GOT3 (cell line): ENCODE measurements at regions not wholly inside any gene's neighbourhood (a gene's known extent, or its start where the extent isn't known, plus 50 kb on each side); places are given as distances from the start of the nearest gene placed in this dataset.

Experiments
- DNase-seq: peaks from one replicate; lab custom pipeline; 2025; ENCODE audit warnings: mixed read lengths; lab: John Stamatoyannopoulos, UW

DNA sequence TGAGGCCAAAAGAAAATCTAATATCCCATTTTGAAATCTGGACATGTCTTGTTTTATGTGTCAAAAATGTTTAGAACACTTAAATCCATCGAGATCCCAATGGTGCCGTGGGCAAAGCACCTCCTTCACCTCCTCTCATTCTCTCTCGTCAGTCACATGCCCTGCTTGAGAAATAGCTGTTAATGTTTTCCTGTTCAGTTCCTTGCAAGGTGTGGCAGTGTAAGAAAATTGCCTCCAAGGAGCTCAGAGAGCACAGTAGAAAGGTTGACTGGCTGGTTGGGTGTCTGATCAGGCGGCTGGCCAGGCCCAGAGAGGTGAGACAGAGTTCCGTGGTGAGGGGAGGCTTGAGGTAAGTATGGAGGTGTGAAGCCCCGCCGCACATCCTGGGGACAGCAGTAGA, 210.2 kb downstream of the TSN start:
- DNase-seq: no peak

DNA sequence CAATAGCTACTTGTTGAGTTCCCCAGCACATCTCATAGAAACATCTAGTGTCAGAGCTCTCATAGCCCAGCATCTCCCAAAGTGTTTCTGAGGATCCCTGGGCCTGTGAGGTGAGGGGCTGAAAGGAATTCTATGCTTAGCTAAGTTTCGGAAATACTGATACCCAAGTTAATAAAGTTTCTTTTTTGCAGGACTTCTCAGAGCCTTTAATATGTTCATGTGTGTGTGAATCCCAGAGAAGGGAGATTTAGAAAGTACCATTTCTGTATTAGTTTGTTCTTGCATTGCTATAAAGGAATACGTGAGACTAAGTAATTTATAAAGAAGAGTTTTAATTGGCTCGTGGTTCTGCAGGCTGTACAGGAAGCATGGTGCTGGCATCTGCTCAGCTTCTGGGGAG, 211.2 kb downstream of the TSN start:
- no peak for DNase-seq

DNA sequence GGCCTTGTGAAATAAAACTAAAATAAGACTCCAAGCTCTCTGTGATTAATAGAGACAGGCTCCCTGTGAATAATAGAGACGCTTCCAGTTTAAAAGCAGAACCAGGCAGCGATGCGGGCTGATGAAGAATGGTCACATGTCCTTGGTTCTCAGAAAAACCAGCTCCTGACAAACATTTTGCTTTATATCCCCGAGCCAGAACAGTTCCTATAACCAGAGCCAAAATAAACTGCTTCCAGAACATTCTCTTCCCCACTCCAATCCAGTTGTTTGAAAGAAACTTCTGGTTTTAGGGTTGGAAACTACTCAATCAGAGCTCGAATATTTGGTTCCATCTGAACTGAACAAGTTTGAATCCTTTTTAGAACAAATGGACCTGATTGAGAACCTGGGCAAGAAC, 213.7 kb downstream of the TSN start:
- no peak for DNase-seq

DNA sequence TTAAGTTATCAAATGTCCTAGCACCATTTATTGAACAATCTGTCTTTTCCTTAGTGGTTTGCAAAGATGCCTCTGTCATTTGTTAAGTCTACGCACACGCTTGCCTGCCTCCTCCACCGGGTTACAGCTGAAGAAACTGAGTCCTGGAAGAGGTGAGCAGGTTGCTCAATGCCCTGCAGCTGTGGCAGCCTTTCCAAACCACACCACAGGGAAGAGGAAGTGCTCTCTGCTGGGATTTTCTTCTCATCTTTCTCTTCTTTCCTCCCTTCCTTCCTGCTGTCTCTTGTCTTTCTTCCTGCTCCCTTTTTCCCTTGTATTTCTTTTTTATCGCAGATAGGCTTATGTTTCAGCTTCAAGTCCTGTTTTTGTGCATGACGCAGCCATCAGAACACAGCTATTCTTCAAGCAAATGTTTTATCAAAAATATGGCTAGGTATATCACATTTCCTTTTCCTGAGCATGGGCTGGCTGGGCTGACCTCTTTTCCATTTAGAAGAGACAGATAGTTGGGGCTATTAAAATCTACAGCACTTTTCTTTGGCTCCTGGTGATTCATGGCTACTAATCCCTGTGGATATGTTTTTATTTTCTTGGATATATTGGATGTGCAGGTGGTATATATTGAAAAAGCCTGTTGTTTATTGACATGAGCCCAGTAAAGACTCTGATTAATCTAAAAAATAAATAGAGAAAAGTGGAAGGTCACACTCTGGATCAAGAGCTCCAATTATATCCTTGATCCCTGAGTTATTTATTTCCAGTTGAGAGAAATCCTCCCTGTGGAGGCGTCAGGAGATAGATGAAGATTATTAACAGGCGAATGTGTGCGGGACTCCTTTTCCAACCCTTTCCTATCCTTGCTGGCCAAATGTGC, 214.6 kb downstream of the TSN start:
- DNase-seq: no peak

DNA sequence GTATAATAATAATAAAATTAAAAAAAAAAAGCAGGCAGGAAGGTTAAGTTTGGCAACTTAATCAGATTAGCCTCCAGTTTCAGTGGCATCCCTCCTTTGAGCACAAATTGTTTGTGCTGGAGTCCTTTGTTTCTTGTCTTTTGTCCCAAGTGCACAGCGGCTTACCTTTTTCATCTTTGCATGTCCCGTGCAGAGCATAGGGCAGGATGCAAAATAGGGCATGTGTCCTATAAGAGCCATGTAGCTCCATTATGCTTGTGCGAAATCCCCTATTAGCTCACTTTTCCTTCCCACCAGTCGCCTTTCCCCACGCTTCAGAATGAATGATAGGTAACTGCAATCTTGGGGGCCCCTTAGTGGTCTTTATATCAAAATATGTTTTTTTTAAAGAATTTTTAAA, 216.8 kb downstream of the TSN start:
- DNase-seq: no peak

DNA sequence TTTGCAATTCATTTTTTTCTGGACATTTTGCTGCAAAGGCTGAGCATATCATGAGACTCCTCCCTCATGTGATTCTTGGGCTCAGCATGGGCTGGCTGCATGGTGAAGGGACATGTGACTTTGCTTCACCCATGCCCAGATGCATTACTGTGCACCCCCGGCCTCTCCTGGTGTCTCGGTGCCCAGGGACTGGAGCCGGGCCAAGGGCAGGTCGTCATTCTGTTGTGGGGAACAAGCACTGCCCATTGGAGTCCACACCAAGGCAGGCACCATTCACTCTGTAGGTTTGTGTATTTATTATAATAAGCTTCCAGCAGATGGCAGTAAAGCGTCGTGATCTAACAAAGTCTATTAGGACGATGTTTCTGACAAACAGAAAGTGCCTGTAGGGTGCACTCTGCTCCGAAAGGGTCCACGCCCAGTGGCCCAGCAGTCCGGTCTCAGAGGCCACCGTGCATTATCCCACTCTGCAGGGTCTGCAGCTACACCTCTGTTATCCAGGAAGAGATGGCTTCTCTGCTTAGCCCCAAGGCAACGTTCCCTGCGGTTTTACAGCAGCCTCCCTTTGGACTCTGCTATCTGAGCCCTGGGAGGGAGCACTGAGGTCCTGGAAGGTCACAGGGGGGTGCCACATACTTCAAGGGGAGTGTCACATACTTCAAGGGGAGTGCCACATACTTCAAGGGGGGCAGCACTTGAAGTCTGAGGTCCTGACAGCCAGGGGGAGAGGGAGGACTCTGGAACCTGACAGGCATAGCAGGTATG, 219.6 kb downstream of the TSN start:
- no peak for DNase-seq

DNA sequence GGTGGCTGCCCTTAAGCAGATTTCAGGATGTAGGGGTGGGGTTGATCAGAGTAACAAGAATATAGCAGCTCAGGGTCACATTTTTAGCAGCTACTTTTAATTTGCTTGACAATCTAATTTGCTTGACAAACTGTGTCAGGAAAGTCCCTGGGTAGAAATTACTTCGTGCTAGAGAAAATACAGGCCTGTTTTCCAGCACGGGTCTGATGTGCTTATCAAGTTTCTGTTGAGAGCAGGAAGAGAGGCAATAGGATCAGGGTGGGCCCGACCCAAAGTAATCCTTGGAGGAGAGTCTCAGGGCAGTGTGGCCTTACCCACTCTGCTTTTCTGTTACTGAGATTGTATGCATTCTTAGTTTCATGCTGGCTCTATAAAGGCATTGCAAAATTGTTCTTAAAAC, 221.5 kb downstream of the TSN start:
- no peak for DNase-seq

DNA sequence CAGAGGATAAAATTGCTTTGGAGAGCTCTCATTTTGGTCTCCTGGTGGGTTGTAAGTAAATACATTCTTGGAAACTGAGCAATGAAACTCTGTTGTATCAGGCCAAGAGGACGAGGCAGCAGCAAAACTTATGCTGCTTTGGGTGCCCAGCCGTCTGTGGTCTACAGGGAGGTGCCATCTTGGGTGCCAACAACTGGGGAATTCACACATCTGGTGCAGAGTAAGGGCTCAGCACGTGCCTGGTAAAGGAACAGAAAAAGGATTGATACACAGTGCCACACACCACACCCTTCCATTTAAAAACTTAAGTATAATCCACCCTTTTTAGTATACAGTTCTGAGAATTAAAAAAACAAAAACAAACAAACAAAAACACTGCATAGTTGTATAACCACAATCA, 221.9 kb downstream of the TSN start:
- no peak for DNase-seq

DNA sequence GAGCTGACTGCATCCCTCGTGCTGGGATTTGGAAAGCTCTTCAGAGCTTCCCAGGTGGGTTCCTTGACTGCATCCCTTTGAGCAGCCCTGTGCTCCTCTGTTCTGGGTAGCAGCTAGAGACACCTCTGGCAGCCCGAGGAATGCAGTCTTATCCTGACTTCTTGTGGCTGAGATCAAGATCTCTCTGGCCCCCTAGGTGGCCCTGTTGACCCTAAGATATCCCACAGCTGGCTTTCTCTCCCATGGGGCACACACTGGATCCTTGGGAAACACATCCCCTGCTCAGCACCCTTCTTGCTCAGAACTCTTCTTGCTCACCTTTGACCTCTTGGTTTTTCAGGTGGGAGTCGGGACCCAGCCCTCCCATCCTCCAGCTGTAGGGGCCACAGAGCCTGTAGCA, 237.2 kb downstream of the TSN start:
- DNase-seq: no peak

DNA sequence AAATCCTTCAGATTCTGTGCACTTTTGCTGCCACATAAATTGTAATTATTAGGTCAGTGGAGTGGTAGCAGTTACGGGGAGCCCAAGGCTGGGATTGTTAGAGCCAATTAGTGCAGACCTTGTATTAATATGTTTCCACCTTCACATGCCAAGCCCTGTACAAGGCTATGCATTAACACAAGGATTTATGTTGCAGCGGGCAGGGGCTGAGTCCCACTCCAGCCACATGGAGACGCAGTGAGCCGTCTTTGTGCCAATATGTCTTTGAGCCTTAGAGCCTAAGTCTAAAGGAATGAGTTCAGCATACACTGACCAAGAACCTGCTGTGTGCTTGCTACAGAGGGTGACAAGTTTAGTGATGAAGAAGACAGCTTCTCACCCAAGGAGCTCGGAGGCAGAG, 238.2 kb downstream of the TSN start:
- DNase-seq: no peak

DNA sequence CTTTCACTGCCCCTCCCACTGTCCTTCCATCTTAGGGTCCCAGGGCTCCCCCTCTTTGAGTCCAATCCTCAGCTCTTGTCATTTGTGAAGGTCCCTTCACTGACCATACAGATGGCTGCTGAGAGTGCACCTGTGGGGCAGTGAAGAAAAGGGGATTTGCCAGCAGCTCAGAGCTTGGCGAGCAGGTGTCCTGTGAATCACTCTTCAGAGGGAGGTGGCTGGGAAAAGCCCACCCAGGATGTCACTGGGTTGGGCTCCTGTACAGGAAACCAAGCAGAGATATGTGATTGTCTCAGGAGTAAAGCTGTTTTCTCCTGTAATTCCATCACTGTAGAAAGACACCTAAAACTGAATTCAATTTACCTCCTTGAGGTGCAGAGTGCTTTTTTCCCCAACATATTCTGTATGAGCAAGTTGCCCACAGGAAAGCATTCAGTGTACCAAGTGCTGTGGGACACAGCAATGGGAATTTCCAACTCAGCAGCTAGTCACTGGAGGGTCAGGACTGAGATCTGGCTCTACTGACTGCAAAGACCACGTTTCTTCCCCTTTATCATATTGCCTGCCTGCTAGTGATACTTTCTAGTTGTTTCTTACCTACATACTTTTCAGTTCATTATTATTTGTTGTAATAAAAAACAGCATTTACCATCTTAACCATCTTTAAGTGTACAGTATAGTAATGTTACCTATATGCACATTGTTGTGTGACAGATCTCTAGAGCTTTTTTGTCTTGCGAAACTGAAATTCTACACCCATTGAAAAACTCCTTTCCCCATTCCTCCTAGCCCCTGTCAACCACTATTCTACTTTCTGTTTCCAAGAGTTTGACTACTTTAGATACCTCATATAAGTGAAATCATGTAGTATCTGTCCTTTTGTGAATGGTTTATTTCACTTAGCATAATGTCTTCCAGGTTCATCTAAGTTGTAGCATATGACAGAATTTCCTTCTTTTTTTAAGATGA, 239.1 kb downstream of the TSN start:
- DNase-seq: no peak

DNA sequence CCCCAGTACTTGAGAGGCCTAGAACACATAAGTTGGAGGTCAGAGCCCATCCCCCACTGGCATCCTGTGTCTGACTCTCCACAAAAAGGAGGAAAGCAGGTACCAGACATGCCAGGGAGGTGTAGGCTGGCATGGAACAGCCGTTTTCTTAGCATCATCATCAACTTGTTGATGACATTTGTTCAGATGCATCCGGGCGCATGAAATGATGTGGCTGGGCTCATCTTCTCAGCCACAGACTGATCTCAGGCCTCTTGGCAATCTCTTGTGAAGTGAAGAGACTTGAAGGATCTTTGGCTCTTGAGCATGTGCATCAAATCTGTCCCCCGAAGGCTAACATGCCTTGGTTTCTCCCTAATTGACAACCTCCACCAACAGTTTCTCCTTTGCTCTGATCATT, 243.3 kb downstream of the TSN start:
- no peak for DNase-seq

DNA sequence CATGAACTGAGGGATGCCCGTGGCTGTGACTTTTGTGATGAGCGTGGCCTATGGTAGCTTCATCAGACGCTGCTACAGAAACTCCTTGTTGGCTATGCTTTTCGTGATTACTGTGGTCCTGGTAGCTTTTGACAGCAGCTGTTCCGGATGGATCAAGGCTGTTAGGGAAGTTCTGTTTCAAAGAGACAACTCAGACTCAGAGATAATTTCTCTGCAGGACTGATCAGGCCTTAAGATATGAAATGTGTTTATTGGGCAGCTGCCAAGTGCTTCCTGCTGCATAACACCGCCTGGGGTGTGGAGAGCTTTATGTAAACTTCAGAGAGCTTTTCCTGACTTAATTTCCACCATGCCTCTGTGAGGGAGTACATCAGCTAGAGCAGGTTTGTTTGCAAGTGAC, 243.8 kb downstream of the TSN start:
- no peak for DNase-seq

DNA sequence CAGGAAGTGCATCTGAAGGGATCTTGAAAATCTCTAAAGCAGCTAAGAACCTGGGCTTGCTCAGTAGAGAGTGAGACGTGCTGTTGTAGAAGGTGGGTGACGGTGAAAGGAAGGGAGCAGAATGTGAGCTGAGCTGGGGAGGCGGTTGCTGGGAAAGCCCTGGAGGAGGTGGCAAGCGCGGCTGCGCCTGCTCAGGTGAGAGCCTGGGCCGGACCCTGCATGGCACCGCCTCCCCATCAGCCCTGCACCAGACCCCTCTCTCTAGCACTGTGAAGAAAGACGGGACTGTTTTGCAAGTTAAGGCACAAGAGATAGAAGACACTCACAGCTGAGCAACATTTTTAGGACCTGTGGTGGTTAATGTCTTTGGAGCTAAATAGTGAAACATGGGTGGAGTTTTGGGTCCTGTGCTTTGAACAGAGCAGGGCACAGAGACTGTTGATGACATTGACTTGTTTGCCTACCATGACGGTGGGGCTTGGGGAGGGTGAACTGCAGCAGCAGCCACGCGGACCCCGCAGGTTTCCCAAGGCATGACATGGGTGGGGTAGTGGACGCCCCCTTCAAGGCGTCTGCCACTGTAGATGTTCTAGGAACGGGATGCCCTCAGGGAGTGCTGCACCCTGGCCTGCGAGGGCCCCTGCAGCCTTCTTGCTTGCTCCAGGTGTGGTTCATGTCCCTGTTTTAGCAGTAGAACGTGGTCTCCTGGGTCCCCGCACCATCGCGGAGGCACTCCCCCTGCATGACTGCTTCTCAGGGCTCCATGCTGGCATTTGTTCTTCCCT, 245.3 kb downstream of the TSN start:
- DNase-seq: no peak

DNA sequence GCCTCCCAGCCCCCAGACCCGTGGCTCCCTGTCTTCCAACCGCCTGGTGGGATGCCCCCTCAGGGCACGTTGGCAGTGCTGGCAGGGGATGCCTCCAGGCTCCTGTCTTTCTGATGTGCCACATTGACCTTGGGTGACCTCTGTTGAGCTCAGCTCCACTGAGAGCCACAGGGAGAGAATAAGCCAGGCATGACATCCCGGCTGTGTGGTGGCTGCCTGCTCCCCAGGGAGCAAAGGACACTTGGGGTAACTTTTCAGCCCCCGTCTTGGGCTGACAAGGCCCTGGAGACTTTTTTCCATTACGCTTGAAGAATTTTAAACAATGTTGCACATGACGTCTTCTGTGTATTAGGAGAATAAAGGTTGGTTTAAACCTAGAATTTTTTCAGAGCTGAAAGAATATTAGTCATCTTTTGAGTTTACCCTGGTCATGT, 246.0 kb downstream of the TSN start:
- DNase-seq: no peak

DNA sequence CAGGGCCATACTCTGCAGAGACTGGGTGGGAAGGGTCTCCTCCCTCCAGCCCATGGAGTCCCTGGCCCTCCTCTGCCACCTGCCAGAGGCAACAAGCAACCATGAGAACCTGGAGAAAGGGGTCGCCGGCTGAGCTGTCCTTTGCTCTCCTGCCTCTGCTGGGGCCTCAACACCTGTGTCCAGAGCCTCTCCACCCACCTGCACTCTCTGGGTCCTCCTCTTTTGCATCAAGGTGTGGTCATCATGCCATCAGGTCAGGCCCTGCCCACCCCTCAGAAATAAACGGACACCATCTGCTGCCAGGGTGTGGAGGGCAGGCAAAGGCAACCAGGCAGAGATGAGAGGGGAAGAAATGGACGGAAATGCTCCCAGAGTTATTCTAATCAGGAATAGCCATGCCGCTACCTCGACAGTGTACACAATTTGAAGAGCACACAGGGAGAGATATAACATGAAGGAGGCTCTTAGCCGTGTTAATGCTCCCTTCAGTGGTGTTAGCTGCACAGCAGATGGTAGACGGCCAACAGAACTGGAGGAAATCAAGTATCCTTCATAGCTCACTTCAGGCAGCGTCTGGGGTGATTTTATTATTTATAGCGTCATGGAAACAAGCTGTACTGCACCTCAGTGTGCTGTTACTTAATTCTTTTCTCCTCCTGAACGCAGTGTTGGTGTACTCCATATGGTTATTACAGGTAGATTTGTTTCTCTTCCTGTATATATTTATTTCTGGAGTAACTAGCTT, 247.9 kb downstream of the TSN start:
- no peak for DNase-seq

DNA sequence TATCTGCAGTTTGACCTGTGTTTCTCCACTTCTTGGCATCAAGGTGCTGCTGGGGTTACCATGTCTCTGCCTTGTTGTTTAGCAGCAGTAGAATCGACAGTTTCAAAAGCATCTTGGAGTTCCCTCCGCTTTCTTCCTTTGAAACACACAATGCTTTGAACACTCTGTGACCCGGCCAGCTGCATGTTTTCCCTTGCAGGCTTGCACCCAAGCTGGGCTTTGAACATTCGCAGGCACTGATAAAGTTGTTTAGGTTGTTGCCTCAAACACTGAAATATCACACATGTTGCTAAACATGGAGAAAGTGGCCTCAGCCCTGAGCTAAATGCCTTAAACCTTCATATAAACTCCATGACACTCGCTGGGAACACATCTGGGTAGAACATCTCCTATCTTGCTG, 251.7 kb downstream of the TSN start:
- no peak for DNase-seq

DNA sequence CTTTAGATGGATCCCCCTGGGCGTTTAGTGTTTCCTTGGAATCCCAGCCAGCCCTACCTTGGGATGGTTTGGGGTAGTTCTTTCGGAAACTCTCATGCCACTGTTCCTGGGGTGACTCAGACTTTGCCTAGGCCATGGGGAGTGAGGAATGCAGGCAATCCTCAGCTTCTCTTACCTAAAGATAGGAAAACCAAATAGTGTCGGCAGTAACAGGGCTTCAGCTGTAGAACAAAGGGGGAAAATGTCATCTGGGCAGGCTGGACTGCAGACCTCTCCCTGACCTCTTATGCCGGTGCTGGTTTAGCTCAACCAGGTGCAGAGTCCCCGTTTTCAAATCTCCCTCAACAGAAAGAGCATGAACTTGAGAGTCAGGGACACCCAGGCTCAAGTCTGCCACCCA, 252.1 kb downstream of the TSN start:
- DNase-seq: no peak

DNA sequence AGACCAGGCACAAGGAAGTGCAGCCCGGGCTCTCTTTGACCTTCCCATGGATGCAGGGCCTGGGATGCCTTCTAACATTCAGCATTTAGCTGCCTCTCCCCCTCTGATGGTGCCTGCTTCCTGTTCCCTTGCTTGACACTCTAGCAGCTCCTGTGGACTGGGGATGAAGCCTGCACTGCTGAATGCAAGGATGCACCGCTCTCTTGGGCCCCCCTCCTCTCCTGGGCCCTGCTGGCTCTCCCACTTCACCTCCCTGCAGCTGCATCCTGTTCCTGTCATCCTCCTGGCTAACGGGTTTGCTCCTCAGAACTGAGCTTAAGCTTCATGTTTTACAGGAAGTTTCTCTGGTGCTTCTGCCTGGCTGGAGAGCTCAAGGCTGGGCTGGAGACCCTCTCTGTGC, 254.1 kb downstream of the TSN start:
- DNase-seq: no peak

DNA sequence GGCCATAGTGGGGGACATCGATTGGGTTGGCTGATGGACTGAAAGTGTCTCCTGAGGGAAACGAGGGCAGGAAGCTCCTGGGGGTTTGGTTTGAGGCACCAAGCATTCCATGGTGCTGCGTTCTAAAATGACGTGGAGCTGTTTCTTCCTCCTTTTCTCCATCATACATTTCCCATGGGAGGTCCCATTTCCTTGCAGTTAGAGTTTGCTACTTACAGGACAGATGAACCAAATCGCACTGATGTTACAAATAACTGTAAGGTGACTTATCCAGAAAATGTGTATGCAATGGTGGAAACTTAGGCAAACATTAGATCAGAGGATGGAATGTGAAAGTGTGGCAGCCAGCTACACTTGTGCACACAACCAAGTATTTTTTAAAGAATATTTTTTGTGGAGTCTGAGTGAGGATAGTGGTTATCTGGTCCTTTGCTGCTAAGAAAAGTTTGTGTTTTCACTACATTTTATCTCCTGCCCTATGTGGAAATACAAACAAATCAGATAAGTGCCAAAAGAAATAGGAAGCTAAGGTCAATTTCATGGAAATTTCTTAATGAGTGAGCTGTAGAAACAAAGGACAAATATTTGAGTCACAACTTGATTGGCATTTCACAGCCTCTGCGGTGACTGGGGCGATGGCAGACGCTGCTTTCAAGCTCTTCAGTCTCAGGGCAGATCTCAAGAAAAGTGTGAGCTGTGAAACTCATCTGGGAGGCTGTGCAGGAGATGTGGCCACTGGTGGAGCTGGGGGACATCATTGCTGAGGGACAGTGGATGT, 256.2 kb downstream of the TSN start:
- DNase-seq: no peak
